CD4-positive, alpha-beta T cell (primary cell): ENCODE measurements at regions not wholly inside any gene's neighbourhood (a gene's known extent, or its start where the extent isn't known, plus 50 kb on each side); places are given as distances from the start of the nearest gene placed in this dataset.
"Not testable (repeated sequence)": the region's sequence is repeated elsewhere in the genome, so short reads cannot be mapped to it uniquely, and the experiment has no call there.

Experiments
- ATAC-seq: fragments of 200-7000 bp; cut with Tn5 transposase; one replicate; pipeline ENCODE4 v1.10.0; 2022; ENCODE audit warnings: mild to moderate bottlenecking; ENCODE audit not compliant: poor library complexity
- CTCF ChIA-PET: fragments of 350-600 bp; sonication (Branson Sonifier 250); formaldehyde crosslinking; loops from one replicate; lab custom pipeline; 2021; ENCODE audit warnings: antibody characterized with exemption, inconsistent platforms; lab: Charles Lee
- POLR2A ChIA-PET: fragments of 350-600 bp; sonication (Branson Sonifier 250); formaldehyde crosslinking; loops from one replicate; lab custom pipeline; 2021; ENCODE audit warnings: antibody characterized with exemption, inconsistent platforms; lab: Charles Lee
- DNase-seq, 14 experiments: peaks; one replicate each; pipeline ENCODE4 v3.0.0-alpha.2; 2013 to 2020; ENCODE audit warnings: mixed read lengths in 2 of 14
- H3K27ac ChIP-seq, 2 donors: one replicate each; pipeline versions ENCODE4 v1.5.1 to v1.7.0; 2013; ENCODE audit warnings: low read length in 2 of 2, low read depth in 1 of 2, mild to moderate bottlenecking in 1 of 2
- H3K27me3 ChIP-seq, 2 experiments: 1 replicate in 1 of 2; 2 replicates in 1 of 2; pipeline versions ENCODE4 v1.6.1 to v1.7.0; 2013; ENCODE audit warnings: low read length in 2 of 2, control low read depth in 1 of 2, mild to moderate bottlenecking in 1 of 2, moderate library complexity in 1 of 2; ENCODE audit not compliant: insufficient read depth in 2 of 2, control insufficient read depth in 1 of 2
- H3K36me3 ChIP-seq: one replicate; pipeline ENCODE4 v1.6.1; 2013; ENCODE audit warnings: low read length, control low read depth; ENCODE audit not compliant: insufficient read depth
- H3K4me1 ChIP-seq: one replicate; pipeline ENCODE4 v1.6.1; 2013; ENCODE audit warnings: low read length, control low read depth; ENCODE audit not compliant: insufficient read depth
- H3K4me3 ChIP-seq: one replicate; pipeline ENCODE4 v1.5.1; 2013; ENCODE audit warnings: mild to moderate bottlenecking, low read length, moderate library complexity
- H3K9me3 ChIP-seq, 2 experiments: 1 replicate in 1 of 2; 2 replicates in 1 of 2; pipeline versions ENCODE4 v1.6.1 to v1.7.0; 2013; ENCODE audit warnings: low read length in 2 of 2, mild to moderate bottlenecking in 2 of 2, control low read depth in 1 of 2, moderate library complexity in 1 of 2; ENCODE audit not compliant: control insufficient read depth in 1 of 2, insufficient read depth in 1 of 2
- H3K27ac Mint-ChIP-seq: one replicate; pipeline ENCODE4 v1.8.0; 2020; ENCODE audit warnings: mixed read lengths
- H3K27me3 Mint-ChIP-seq: one replicate; pipeline ENCODE4 v1.8.0; 2021; ENCODE audit warnings: mixed read lengths
- H3K36me3 Mint-ChIP-seq: one replicate; pipeline ENCODE4 v1.8.0; 2021; ENCODE audit warnings: low read depth, mixed read lengths
- H3K4me1 Mint-ChIP-seq: one replicate; pipeline ENCODE4 v1.8.0; 2021; ENCODE audit warnings: low read depth, mixed read lengths
- H3K4me3 Mint-ChIP-seq: one replicate; pipeline ENCODE4 v1.8.0; 2020; ENCODE audit warnings: mild to moderate bottlenecking, mixed read lengths
- H3K9me3 Mint-ChIP-seq: one replicate; pipeline ENCODE4 v1.8.0; 2020; ENCODE audit warnings: mixed read lengths
- CTCF ChIP-seq: fragments of 200-600 bp; IDR thresholded peaks from one replicate; pipeline ENCODE4 v1.8.0; 2022; ENCODE audit warnings: antibody characterized with exemption, mild to moderate bottlenecking
- intact Hi-C, 2 experiments: fragments of 100-400 bp; cut with DNase I in 1 of 2; cut with micrococcal nuclease in 1 of 2; formaldehyde crosslinking; loops; one replicate each; pipeline versions ENCODE4 v1.15.1 to v1.9.0; 2023 to 2025; cut with DNase I, micrococcal nuclease

GRCh38 chr15:96166223-96167200 lies 164.0 kb upstream of the NR2F2 start:
- Mint-ChIP-seq H3K9me3 (peaks cover 3% of the 10 kb centered on the region), H3K27ac (no peak overlapping the region), H3K27me3 (peaks cover 36% of the 10 kb centered on the region), H3K36me3 (no peaks in the 10 kb centered on the region), H3K4me1 (no peaks in the 10 kb centered on the region), H3K4me3 (no peak overlapping the region)
- H3K4me1 ChIP-seq: no peaks in the 10 kb centered on the region
- H3K4me3 ChIP-seq: no peak overlapping the region
- H3K27ac ChIP-seq: no peak overlapping the region
- no peaks in the 10 kb centered on the region for H3K36me3 ChIP-seq
- ChIA-PET CTCF (no interaction called here), POLR2A (no interaction called here)
- DNase-seq (no peak), ATAC-seq (no peak)
- H3K27me3 ChIP-seq: no peaks in the 10 kb centered on the region
- H3K9me3 ChIP-seq: no peaks in the 10 kb centered on the region
- TF ChIP-seq CTCF: no peak
- intact Hi-C loops: loop anchor here in 1 of 2 experiments (10.0 kb wide), 1 partner anchor 922 kb away; no protein-coding TSS in a partner anchor

DNA sequence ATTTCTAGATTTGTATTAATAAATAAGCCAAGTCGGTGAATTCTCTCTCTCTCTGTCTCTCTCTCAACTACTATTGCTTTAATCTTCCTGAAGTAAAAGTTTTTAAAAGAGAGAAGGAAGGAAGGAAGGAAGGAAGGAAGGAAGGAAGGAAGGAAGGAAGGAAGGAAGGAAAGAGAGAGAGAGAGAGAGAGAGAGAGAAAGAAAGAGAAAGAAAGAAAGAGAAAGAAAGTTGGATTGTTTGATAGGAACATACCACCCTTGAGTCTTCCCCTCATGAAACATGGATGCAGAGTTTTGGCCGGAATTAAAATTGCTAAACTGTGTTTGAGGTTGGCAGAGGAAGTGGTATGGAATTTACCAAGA lies 159.9 kb upstream of the NR2F2 start:
- not testable (repeated sequence) for H3K36me3 Mint-ChIP-seq

GRCh38 chr15:96170979-96171739 lies 159.3 kb upstream of the NR2F2 start:
- no peak for DNase-seq
- Mint-ChIP-seq H3K4me1 (no peaks in the 10 kb centered on the region), H3K27ac (no peak overlapping the region), H3K9me3 (peaks cover 3% of the 10 kb centered on the region), H3K36me3 (no peaks in the 10 kb centered on the region), H3K4me3 (no peak overlapping the region), H3K27me3 (peaks cover 25% of the 10 kb centered on the region)
- Histone ChIP-seq H3K4me3 (no peak overlapping the region), H3K4me1 (no peaks in the 10 kb centered on the region), H3K36me3 (no peaks in the 10 kb centered on the region), H3K27me3 (no peaks in the 10 kb centered on the region), H3K27ac (no peak overlapping the region), H3K9me3 (no peaks in the 10 kb centered on the region)
- intact Hi-C loops: no loop called here
- ChIA-PET CTCF (no interaction called here), POLR2A (no interaction called here)
- TF ChIP-seq CTCF: no peak
- ATAC-seq: no peak

More for the DNA sequence above, 159.9 kb upstream of the NR2F2 start:
- H3K4me1 Mint-ChIP-seq, H3K4me1 ChIP-seq, ATAC-seq, H3K36me3 ChIP-seq, POLR2A ChIA-PET, H3K27ac ChIP-seq, H3K27me3 ChIP-seq, H3K9me3 Mint-ChIP-seq, H3K27ac Mint-ChIP-seq, H3K9me3 ChIP-seq, CTCF ChIA-PET, H3K4me3 ChIP-seq, H3K4me3 Mint-ChIP-seq, DNase-seq, intact Hi-C loops: not testable (repeated sequence)
- peaks cover 25% of the 10 kb centered on the region for H3K27me3 Mint-ChIP-seq
